BJ (cell line): ENCODE measurements at regions not wholly inside any gene's neighbourhood (a gene's known extent, or its start where the extent isn't known, plus 50 kb on each side); places are given as distances from the start of the nearest gene placed in this dataset.
"Not testable (repeated sequence)": the region's sequence is repeated elsewhere in the genome, so short reads cannot be mapped to it uniquely, and the experiment has no call there.

Experiments used
- CTCF ChIA-PET: fragments of 350-600 bp; formaldehyde crosslinking; extraction: SDS; loops from one replicate; lab custom pipeline; 2021; ENCODE audit warnings: antibody characterized with exemption, inconsistent platforms; lab: Yijun Ruan, JAX
- POLR2A ChIA-PET: fragments of 300-600 bp; sonication (Branson Sonifier 250); formaldehyde crosslinking; extraction: SDS; loops from one replicate; lab custom pipeline; 2021; ENCODE audit warnings: antibody characterized with exemption; lab: Charles Lee
- DNase-seq: peaks from one replicate; pipeline ENCODE4 v3.0.0-alpha.2; 2011; ENCODE audit warnings: low read depth
- H3K27me3 ChIP-seq: 2 replicates; pipeline ENCODE4 v1.6.0; 2011; ENCODE audit warnings: low read length; ENCODE audit not compliant: control insufficient read depth, insufficient read depth
- H3K36me3 ChIP-seq: 2 replicates; pipeline ENCODE4 v1.5.1; 2011; ENCODE audit warnings: low read length; ENCODE audit not compliant: control insufficient read depth, insufficient read depth
- H3K4me3 ChIP-seq: 2 replicates; pipeline ENCODE4 v1.5.1; 2011; ENCODE audit warnings: low read depth, mild to moderate bottlenecking, control low read depth, low read length
- CTCF ChIP-seq: IDR thresholded peaks from 2 replicates; pipeline ENCODE4 v1.5.1; 2011; ENCODE audit warnings: low read depth, mild to moderate bottlenecking, control low read depth, inconsistent platforms, low read length, moderate library complexity; ENCODE audit not compliant: insufficient read depth

- Histone ChIP-seq H3K4me3 (no peak overlapping the region), H3K27me3 (no peaks in the 10 kb centered on the region), H3K36me3 (peaks cover under 1% of the 10 kb centered on the region; the same call in 1 of the 2 replicates)
- no peak for DNase-seq
- TF ChIP-seq CTCF = no peak
- CTCF ChIA-PET = interaction anchor here (1.2 kb wide), 1 partner anchor 16 kb away, joined by 3 read pairs; no protein-coding TSS in a partner anchor
- POLR2A ChIA-PET = no interaction called here
Observed at GRCh38 chr10:94240901-94241300, 121.8 kb downstream of the NOC3L start.

GRCh38 chr10:94251098-94251497, 111.6 kb downstream of the NOC3L start:
- CTCF ChIA-PET = no interaction called here
- POLR2A ChIA-PET = no interaction called here
- Histone ChIP-seq H3K36me3 (peaks cover under 1% of the 10 kb centered on the region; the same call in 1 of the 2 replicates), H3K27me3 (no peaks in the 10 kb centered on the region), H3K4me3 (no peak overlapping the region)
- no peak for TF ChIP-seq CTCF
- no peak for DNase-seq

- CTCF ChIA-PET = no interaction called here
- no peak overlapping the region for H3K4me3 ChIP-seq
- POLR2A ChIA-PET = no interaction called here
- TF ChIP-seq CTCF = no peak
- no peak for DNase-seq
- no peaks in the 10 kb centered on the region for H3K27me3 ChIP-seq
- H3K36me3 ChIP-seq = no peaks in the 10 kb centered on the region; the same call in 1 of the 2 replicates
Observed at GRCh38 chr10:94251568-94251967, 111.2 kb downstream of the NOC3L start.

- CTCF ChIA-PET, POLR2A ChIA-PET, DNase-seq, H3K27me3 ChIP-seq, H3K4me3 ChIP-seq, H3K36me3 ChIP-seq: not testable (repeated sequence)
Observed at GRCh38 chr10:94257407-94257806, 105.3 kb downstream of the NOC3L start.

GRCh38 chr10:94260455-94260854, 102.3 kb downstream of the NOC3L start:
- CTCF ChIA-PET = no interaction called here

More at GRCh38 chr10:94260455-94260854, 102.3 kb downstream of the NOC3L start:
- Histone ChIP-seq H3K4me3 (no peak overlapping the region), H3K27me3 (no peaks in the 10 kb centered on the region), H3K36me3 (no peaks in the 10 kb centered on the region)
- TF ChIP-seq CTCF = no peak
- no peak for DNase-seq
- POLR2A ChIA-PET = no interaction called here
